ENCODE measurements at regions not wholly inside any gene's neighbourhood (a gene's known extent, or its start where the extent isn't known, plus 50 kb on each side); places are given as distances from the start of the nearest gene placed in this dataset.

- TF ChIP-seq CUX1 (IDR thresholded peaks at IDR 0.05; ENCODE audit: insufficient replicate concordance, low read depth, low read length) (no peak), FOXK2 (IDR thresholded peaks at IDR 0.05) (no peak), PML (IDR thresholded peaks at IDR 0.05; ENCODE audit: low read length) (no peak), ATF2 (IDR thresholded peaks at IDR 0.05; ENCODE audit: low read length) (no peak), KDM1A (IDR thresholded peaks at IDR 0.05; ENCODE audit: borderline replicate concordance) (no peak), PAX5 (IDR thresholded peaks at IDR 0.05; ENCODE audit: borderline replicate concordance, low read depth, low read length) (no peak), LARP7 (IDR thresholded peaks at IDR 0.05) (no peak), POLR2AphosphoS5 (IDR thresholded peaks at IDR 0.05; ENCODE audit: low read length) (no peak), SIX5 (IDR thresholded peaks at IDR 0.05; ENCODE audit: low read depth, low read length, severe bottlenecking) (no peak), USF2 (IDR thresholded peaks at IDR 0.05; ENCODE audit: borderline replicate concordance, low read depth, low read length) (no peak), KLF5 (IDR thresholded peaks at IDR 0.05; ENCODE audit: partially characterized antibody) (no peak), PAX8 (IDR thresholded peaks at IDR 0.05) (no peak), RFX5 (IDR thresholded peaks at IDR 0.05; ENCODE audit: low read depth, low read length) (no peak)
These were observed 104.0 kb downstream of the JCAD start (continued) for GRCh38 chr10:29955329-29955935.
